ENCODE measurements at regions not wholly inside any gene's neighbourhood (a gene's known extent, or its start where the extent isn't known, plus 50 kb on each side); places are given as distances from the start of the nearest gene placed in this dataset.
"Not testable (repeated sequence)": the region's sequence is repeated elsewhere in the genome, so short reads cannot be mapped to it uniquely, and the experiment has no call there.

- DNase-seq (ENCODE audit: low read depth) = no peak
These were observed 142.5 kb upstream of the ARG1 start for GRCh38 chr6:131430531-131430930.

- no peak for DNase-seq (ENCODE audit: low read depth)
These were observed 141.3 kb upstream of the ARG1 start for GRCh38 chr6:131431718-131432117.

- no peak for DNase-seq (ENCODE audit: low read depth)
These were observed 139.1 kb upstream of the ARG1 start for GRCh38 chr6:131433927-131434326.

GRCh38 chr6:131436358-131436757, 136.7 kb upstream of the ARG1 start:
- no peak for DNase-seq (ENCODE audit: low read depth)

GRCh38 chr6:131443014-131443413, 130.0 kb upstream of the ARG1 start:
- DNase-seq (ENCODE audit: low read depth) = no peak

- no peak for DNase-seq (ENCODE audit: low read depth)
These were observed 129.5 kb upstream of the ARG1 start for GRCh38 chr6:131443514-131443913.

- not testable (repeated sequence) for DNase-seq (ENCODE audit: low read depth)
These were observed 127.7 kb upstream of the ARG1 start for GRCh38 chr6:131445356-131445755.

- DNase-seq (ENCODE audit: low read depth) = no peak
These were observed 122.2 kb upstream of the ARG1 start for GRCh38 chr6:131450861-131451260.

GRCh38 chr6:131451321-131452144, 121.5 kb upstream of the ARG1 start:
- no peak for DNase-seq (ENCODE audit: low read depth)

- no peak for DNase-seq (ENCODE audit: low read depth)
These were observed 119.2 kb upstream of the ARG1 start for GRCh38 chr6:131453803-131454202.

- no peak for DNase-seq (ENCODE audit: low read depth)
These were observed 116.5 kb upstream of the ARG1 start for GRCh38 chr6:131456565-131456964.

- no peak for DNase-seq (ENCODE audit: low read depth)
These were observed 114.0 kb upstream of the ARG1 start for GRCh38 chr6:131459005-131459404.

GRCh38 chr6:131460614-131461000, 112.4 kb upstream of the ARG1 start:
- no peak for DNase-seq (ENCODE audit: low read depth)

GRCh38 chr6:131469130-131469529, 103.9 kb upstream of the ARG1 start:
- no peak for DNase-seq (ENCODE audit: low read depth)

- no peak for DNase-seq (ENCODE audit: low read depth)
These were observed 102.5 kb upstream of the ARG1 start for GRCh38 chr6:131470534-131470933.

GRCh38 chr6:131471331-131471730, 101.7 kb upstream of the ARG1 start:
- no peak for DNase-seq (ENCODE audit: low read depth)

GRCh38 chr6:131473303-131473702, 99.7 kb upstream of the ARG1 start:
- DNase-seq (ENCODE audit: low read depth) = not testable (repeated sequence)

GRCh38 chr6:131476362-131476761, 96.7 kb upstream of the ARG1 start:
- no peak for DNase-seq (ENCODE audit: low read depth)

GRCh38 chr6:131478740-131479211, 94.2 kb upstream of the ARG1 start:
- not testable (repeated sequence) for DNase-seq (ENCODE audit: low read depth)

- no peak for DNase-seq (ENCODE audit: low read depth)
These were observed 86.4 kb upstream of the ARG1 start for GRCh38 chr6:131486608-131487007.

- peak; percentile 1 for DNase-seq (ENCODE audit: low read depth)
These were observed 84.2 kb upstream of the ARG1 start for GRCh38 chr6:131488780-131489179.

- no peak for DNase-seq (ENCODE audit: low read depth)
These were observed 82.6 kb upstream of the ARG1 start for GRCh38 chr6:131490441-131490840.

GRCh38 chr6:131492932-131493573, 80.0 kb upstream of the ARG1 start:
- no peak for DNase-seq (ENCODE audit: low read depth)
